HG02798 (cell line): ENCODE measurements at regions not wholly inside any gene's neighbourhood (a gene's known extent, or its start where the extent isn't known, plus 50 kb on each side); places are given as distances from the start of the nearest gene placed in this dataset.
"Not testable (repeated sequence)": the region's sequence is repeated elsewhere in the genome, so short reads cannot be mapped to it uniquely, and the experiment has no call there.

Experiments
- ATAC-seq: cut with Tn5 transposase; IDR thresholded peaks from one replicate; pipeline ENCODE4 v1.9.1; 2021; ENCODE audit warnings: mild to moderate bottlenecking; ENCODE audit not compliant: unreplicated experiment, poor library complexity

- peak; percentile 79 for ATAC-seq
These were observed 124.4 kb upstream of the KRR1 start for GRCh38 chr12:75635606-75636444.

DNA sequence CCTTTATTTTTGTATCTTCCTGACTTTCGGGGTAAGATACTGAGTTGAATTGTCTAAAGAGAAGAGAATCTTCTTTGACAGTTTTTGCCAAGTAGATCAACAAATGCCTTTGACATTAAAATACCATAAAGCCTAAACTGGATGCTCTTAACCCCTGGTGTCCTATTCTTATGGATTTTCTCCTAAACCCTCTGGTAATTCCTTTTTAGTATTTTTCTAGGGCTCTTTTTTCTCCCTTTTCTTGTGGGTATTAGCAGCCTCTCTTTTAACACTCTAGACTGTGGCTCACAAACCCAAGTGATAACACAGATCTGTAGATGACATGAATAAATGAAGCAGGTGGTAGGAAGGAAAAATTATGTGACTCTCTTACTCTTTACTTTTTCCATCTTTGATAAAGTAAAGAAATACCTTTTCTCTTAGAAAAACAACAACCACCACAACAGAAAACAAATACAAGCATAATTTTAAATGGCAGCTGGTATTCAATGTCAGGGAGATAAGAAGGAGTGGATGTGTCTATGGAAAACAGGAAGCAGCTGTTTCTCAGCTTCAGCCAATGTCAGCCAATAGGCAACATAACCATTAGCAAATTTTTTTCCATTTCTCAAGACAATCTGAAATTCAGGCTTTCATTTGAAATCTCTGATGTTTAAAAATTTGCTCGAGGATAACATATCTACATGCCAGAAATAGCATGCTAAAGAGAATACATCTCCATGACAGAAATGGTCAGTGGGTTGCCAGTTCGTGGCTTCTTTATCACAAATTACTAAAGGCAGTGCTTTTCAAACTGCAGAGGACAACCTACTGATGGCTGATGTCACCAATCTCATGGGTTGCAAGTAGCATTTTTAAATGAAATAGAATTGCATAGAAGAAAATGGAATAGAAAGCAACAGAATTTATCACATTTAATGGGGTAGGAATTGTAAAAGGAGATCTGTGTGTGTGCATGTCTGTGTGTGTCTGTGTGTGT lies 123.1 kb upstream of the KRR1 start:
- ATAC-seq, result no peak

GRCh38 chr12:75633789-75634188 lies 122.4 kb upstream of the KRR1 start:
- ATAC-seq, result no peak

GRCh38 chr12:75632442-75632841 lies 121.0 kb upstream of the KRR1 start:
- no peak for ATAC-seq

DNA sequence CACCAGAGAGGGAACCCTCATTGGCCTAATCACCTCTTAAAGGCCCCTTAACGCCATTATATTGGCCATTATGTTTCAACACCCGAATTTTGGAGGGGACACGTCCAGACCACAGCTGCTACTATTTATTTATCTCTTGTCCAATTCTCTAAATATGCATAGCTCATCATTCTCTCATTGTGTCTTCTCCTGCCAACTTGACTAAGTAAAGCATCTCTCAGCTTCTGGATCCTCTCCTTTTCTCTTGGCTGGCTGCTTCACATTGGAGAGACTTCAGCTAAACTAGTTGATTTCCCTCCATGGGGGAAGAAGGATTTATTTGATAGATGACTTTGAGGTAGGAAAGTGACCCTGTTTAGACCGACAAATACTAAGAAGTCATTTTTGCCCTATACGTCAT lies 120.4 kb upstream of the KRR1 start:
- ATAC-seq, result no peak

DNA sequence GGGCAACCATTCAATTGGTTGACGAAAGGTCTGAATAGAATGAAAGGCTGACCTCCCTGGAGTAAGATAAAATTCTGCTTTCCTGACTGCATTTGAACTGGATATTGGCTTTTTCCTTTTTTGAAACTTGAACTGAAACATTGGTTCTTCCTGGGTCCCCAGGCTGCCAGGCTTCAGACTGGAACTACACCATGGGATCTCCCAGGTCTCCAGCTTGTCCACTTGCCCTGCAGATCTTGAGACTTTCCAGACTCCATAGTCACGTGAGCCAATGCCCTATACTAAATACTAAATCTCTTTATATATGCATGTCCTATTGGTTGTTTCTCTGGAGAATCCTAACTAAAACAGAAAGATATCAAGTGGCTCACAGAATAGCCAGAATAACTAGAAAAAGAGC lies 118.7 kb upstream of the KRR1 start:
- ATAC-seq, result no peak

DNA sequence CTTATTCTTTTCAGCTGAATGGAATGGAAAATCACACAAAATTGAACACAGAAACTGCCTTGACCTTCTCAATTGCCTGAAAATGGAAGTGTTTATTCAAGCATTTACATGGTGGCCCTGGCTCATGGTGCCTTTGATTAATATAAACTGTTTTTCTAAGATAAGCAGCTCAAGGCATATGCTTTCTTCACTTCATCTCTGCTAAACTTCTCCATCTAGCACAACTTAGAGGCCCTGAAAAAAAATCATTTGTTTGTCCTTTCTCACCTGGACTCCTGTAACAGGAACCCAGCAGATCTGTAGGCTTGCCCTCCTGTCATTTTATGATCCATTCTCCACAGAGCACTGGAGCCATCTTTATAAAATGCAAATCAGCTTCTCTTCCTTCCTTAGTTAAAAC lies 117.5 kb upstream of the KRR1 start:
- ATAC-seq, result no peak

GRCh38 chr12:75628511-75628910 lies 117.1 kb upstream of the KRR1 start:
- no peak for ATAC-seq

DNA sequence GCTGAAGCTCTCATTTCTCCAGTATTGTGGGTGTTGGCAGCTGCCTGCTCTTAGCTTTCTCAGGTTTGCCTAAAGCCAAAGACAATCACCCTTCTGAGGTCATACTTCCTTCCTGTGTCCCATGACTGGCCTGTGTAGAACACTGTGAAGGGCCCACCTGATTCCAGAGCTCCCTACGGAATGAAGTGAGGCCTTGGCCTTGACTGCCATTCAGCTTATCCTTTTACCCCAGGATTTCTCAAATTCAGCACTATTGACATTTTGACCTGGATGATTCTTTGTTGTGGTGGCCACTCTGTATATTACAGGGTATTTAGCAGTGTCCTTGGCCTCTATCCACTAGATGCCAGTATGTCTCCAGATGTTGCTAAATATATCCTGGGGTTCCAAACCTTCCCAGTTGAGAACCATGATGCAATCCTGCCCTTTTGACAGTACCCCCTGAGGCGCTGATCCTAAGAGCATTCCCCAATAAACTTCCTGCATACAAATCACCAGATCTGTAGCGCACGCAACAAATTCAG lies 112.3 kb upstream of the KRR1 start:
- no peak for ATAC-seq

DNA sequence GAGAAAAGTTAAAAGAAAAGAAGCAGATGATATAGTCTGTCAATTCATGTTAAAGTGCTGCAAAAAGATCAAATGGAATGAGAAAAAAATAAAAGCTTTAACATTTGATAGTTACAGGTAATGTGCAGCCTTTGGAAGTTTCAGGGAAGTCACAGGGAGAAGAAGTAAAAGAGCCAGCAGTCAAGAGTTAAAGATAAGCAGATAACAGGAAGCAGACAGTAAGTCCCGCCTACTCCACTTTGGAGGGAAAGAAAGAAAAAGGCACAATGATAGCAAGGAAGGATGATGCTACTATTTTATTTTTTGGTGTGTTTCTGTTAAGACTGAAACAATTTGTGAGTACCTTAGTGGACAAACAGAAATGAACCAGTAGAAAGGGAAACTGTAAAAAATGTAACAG lies 111.1 kb upstream of the KRR1 start:
- no peak for ATAC-seq

DNA sequence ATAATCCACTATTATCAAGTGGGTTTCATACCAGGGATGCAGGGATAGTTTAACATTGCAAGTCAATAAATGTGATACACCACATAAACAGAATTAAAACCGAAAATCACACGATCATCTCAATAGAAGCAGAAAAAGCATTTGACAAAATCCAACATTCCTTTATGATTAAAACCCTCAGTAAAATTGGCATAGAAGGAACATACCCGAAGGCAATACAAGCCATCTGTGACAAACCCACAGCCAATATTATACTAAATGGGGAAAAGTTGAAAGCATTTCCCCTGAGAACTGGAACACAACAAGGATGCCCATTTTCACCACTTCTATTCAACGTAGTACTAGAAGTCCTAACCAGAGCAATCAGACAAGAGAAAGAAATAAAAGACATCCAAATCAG lies 103.0 kb upstream of the KRR1 start:
- not testable (repeated sequence) for ATAC-seq

DNA sequence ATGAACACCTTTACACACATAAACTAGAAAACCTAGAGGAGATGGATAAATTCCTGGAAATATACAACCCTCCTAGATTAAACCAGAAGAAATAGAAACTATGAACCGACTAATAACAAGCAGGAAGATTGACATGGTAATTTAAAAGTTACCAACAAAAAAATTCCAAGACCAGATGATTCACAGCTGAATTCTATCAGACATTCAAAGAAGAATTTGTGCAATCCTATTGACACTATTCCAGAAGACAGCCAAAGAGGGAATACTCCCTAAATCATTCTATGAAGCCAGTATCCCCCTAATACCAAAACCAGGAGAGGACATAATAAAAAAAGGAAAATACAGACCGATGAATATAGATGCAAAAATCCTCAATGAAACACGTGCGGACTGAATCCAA lies 102.6 kb upstream of the KRR1 start:
- no peak for ATAC-seq

- ATAC-seq, result no peak
These were observed 99.6 kb upstream of the KRR1 start for GRCh38 chr12:75611041-75611440.

- no peak for ATAC-seq
These were observed 95.5 kb upstream of the KRR1 start for GRCh38 chr12:75606956-75607355.

- ATAC-seq, result no peak
These were observed 94.7 kb upstream of the KRR1 start for GRCh38 chr12:75606151-75606550.

- no peak for ATAC-seq
These were observed 92.1 kb upstream of the KRR1 start for GRCh38 chr12:75603475-75603874.

DNA sequence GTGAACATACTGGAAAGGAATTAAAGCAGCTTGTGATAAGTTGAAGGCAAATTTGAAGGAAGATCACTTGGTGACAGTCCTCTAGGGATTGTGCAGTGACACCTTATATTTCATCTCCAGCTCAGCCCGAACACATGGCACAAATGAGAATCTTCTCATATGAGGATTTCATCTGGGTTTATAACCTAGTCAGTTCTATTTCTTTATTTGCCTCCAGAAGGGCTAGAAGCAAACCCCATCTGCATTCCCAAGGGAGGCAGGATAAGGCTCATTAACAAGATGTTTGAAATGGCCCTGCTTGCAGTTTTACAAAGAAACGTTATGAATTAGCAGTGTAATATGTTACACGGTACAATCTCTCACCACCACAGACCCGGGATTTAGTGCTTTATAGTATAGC lies 90.7 kb upstream of the KRR1 start:
- ATAC-seq, result no peak

GRCh38 chr12:75600146-75600545 lies 88.7 kb upstream of the KRR1 start:
- no peak for ATAC-seq

DNA sequence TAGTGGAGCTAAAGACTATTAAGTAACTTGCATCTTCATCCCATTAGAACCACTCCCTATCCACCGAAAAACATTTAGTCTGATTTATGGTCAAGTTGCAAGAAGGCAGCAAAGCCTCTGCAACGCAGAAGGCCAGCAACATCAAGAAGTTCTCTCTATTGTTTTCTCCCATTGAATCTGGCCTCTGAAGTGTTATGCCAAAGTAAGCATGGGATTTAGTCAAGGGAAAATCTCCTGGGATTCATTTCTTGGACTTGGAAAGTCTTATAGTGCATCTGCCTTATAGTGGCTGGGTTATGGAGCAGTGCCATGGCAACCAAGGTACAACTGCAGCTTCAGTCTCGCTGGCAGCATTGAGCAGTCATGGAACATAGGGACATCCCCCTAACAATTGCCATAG lies 87.7 kb upstream of the KRR1 start:
- ATAC-seq, result no peak

DNA sequence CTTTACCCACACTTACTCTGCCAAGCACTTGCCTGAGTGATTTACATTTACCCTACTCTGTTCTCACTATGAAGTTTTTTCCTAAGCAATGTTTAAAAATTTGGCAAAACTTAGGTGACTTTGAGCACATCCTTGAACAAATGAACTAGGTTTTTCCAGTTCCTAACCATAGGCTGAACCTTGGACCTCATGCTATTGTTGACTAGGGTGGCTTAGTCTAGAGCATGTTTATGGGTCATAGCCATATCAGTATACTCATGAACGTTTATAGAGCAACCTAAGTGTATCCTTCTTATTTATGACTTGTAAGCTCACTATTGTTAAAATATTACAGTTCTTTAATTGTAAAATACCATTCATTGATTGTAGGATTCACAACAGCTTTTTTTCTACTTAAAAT lies 85.0 kb upstream of the KRR1 start:
- no peak for ATAC-seq
